Spleen (tissue), 7 donors: ENCODE measurements at regions not wholly inside any gene's neighbourhood (a gene's known extent, or its start where the extent isn't known, plus 50 kb on each side); places are given as distances from the start of the nearest gene placed in this dataset.

ENCODE experiments used
- POLR2A ChIP-seq, 3 donors: fragments of 450-650 bp; IDR thresholded peaks; one replicate each; pipeline ENCODE4 v1.5.1; 2017; ENCODE audit warnings: antibody characterized with exemption in 3 of 3, mild to moderate bottlenecking in 1 of 3
- TF ChIP-seq, protein P1 (sequence below), 11 experiments: fragments of 200-600 bp in 7 of 11; fragments of 450-650 bp in 4 of 11; sonication (generic) in 4 of 11; IDR thresholded peaks in 8 of 11; conservative IDR thresholded peaks in 3 of 11; 1 replicate in 7 of 11; 2 replicates in 4 of 11; pipeline versions ENCODE4 v1.4.0 to v1.8.0; 2016 to 2021; ENCODE audit warnings: antibody characterized with exemption in 11 of 11, inconsistent platforms in 4 of 11, mild to moderate bottlenecking in 1 of 11
- donor health status: DM: no; HTN: no; CAD: no; lungs with moderate emphysema.
- donor health status: DM: no; HTN: no; CAD: no.
- donor health status: DM: no; HTN: no; CAD: no.

DNA sequence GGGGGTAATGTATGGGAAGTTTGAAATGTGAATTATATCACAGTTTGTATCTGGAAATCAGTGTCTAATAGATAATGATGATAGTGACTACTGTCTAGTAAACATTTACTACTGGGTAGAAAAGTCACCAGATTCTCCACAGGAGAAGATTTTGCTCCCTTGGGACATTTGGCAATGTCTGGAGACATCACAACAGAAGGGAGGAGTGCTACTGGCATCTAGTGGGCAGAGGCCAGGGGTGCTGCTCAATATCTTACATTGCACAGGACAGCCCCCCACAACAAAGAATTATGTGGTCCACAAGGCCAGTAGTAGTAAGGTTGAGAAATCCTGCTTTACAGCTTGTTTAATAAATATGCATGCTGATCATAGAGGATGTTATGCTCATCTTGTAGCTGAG is 92.3 kb upstream of the PRPS1L1 start:
- TF ChIP-seq, protein P1, sequence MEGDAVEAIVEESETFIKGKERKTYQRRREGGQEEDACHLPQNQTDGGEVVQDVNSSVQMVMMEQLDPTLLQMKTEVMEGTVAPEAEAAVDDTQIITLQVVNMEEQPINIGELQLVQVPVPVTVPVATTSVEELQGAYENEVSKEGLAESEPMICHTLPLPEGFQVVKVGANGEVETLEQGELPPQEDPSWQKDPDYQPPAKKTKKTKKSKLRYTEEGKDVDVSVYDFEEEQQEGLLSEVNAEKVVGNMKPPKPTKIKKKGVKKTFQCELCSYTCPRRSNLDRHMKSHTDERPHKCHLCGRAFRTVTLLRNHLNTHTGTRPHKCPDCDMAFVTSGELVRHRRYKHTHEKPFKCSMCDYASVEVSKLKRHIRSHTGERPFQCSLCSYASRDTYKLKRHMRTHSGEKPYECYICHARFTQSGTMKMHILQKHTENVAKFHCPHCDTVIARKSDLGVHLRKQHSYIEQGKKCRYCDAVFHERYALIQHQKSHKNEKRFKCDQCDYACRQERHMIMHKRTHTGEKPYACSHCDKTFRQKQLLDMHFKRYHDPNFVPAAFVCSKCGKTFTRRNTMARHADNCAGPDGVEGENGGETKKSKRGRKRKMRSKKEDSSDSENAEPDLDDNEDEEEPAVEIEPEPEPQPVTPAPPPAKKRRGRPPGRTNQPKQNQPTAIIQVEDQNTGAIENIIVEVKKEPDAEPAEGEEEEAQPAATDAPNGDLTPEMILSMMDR (IDR thresholded peaks at IDR 0.05 in 8 of 11, conservative IDR thresholded peaks at IDR 0.05 in 3 of 11), result no peak
- no peak for TF ChIP-seq POLR2A (IDR thresholded peaks at IDR 0.05)
